HepG2 (cell line): ENCODE measurements at regions not wholly inside any gene's neighbourhood (a gene's known extent, or its start where the extent isn't known, plus 50 kb on each side); places are given as distances from the start of the nearest gene placed in this dataset.

ENCODE experiments used
- ATAC-seq: fragments of 200-7000 bp; cut with Tn5 transposase; 3 replicates; pipeline ENCODE4 v1.9.1; 2020; ENCODE audit warnings: mild to moderate bottlenecking, moderate library complexity
- BruUV-seq: library from RNA; stranded (reverse); fragments of 400-500 nt; replicated peaks from 2 replicates; lab custom pipeline; 2021; lab: Mats Ljungman, UMichigan
- CTCF ChIA-PET: fragments of 300-600 bp; formaldehyde crosslinking; extraction: SDS; loops from one replicate; lab custom pipeline; 2021; ENCODE audit warnings: low total read pairs, inconsistent platforms, low intra/inter-chr PET ratio; lab: Yijun Ruan, JAX
- POLR2A ChIA-PET: fragments of 350-600 bp; sonication (Branson Sonifier 250); formaldehyde crosslinking; loops from one replicate; lab custom pipeline; 2020; ENCODE audit warnings: antibody characterized with exemption, inconsistent platforms; lab: Yijun Ruan, JAX
- DNase-seq: peaks from one replicate; pipeline ENCODE4 v3.0.0-alpha.2; 2015; ENCODE audit warnings: low spot score
- FAIRE-seq: peaks from 3 replicates; lab custom pipeline; 2011; peaks lifted over from hg19 to GRCh38; lab: Jason Lieb, UNC
- H2AFZ ChIP-seq: one replicate; pipeline ENCODE4 v1.6.1; 2011; ENCODE audit warnings: low read length, inconsistent platforms
- H3K27ac ChIP-seq: fragments of 300-600 bp; 3 replicates; pipeline ENCODE4 v1.8.0; 2011; ENCODE audit warnings: mixed run types, mild to moderate bottlenecking, mixed read lengths, low read length, inconsistent platforms; ENCODE audit not compliant: insufficient read depth; ENCODE audit errors: extremely low read length
- H3K27me3 ChIP-seq, 2 experiments: fragments of 200-600 bp in 1 of 2; 2 replicates in 1 of 2; 3 replicates in 1 of 2; pipeline versions ENCODE4 v1.6.0 to v1.8.0; 2011; ENCODE audit warnings: low read length in 2 of 2, mild to moderate bottlenecking in 2 of 2, moderate library complexity in 2 of 2, inconsistent platforms in 1 of 2; ENCODE audit not compliant: insufficient read depth in 2 of 2, control insufficient read depth in 1 of 2
- H3K36me3 ChIP-seq, 2 experiments: fragments of 200-600 bp in 1 of 2; replicated peaks in 1 of 2; 2 replicates in 1 of 2; 3 replicates in 1 of 2; pipeline versions ENCODE4 v1.5.1 to v1.8.0; 2011; ENCODE audit warnings: low read length in 2 of 2, inconsistent platforms in 1 of 2; ENCODE audit not compliant: insufficient read depth in 2 of 2, control insufficient read depth in 1 of 2
- H3K4me1 ChIP-seq: 2 replicates; pipeline ENCODE4 v1.5.1; 2012; ENCODE audit warnings: low read length, inconsistent platforms; ENCODE audit not compliant: insufficient read depth
- H3K4me2 ChIP-seq: 2 replicates; pipeline ENCODE4 v1.6.0; 2011; ENCODE audit warnings: low read depth, low read length, inconsistent platforms
- H3K4me3 ChIP-seq, 3 experiments: fragments of 200-600 bp in 1 of 3; sonication (generic), shearing (Covaris generic) in 1 of 3; replicated peaks in 1 of 3; 2 replicates each; pipeline ENCODE4 v1.5.1; 2011 to 2016; ENCODE audit warnings: low read length in 3 of 3, inconsistent platforms in 2 of 3, low read depth in 2 of 3, mild to moderate bottlenecking in 2 of 3, control low read depth in 1 of 3, mixed read lengths in 1 of 3; ENCODE audit not compliant: insufficient read depth in 1 of 3
- H3K79me2 ChIP-seq: one replicate; pipeline ENCODE4 v1.6.1; 2011; ENCODE audit warnings: low read length, inconsistent platforms; ENCODE audit not compliant: insufficient read depth
- H3K9ac ChIP-seq: 2 replicates; pipeline ENCODE4 v1.6.0; 2011; ENCODE audit warnings: mild to moderate bottlenecking, low read depth, low read length, inconsistent platforms; ENCODE audit not compliant: insufficient read depth
- H3K9me3 ChIP-seq: 2 replicates; pipeline ENCODE4 v1.5.1; 2012; ENCODE audit warnings: mild to moderate bottlenecking, low read length
- H4K20me1 ChIP-seq: 2 replicates; pipeline ENCODE4 v1.6.0; 2011; ENCODE audit warnings: inconsistent platforms, mild to moderate bottlenecking, low read length, moderate library complexity; ENCODE audit not compliant: insufficient read depth
- DR1 ChIP-seq: sonication (generic); formaldehyde crosslinking; IDR thresholded peaks from 2 replicates; pipeline ENCODE4 v1.8.0; 2021; ENCODE audit warnings: mild to moderate bottlenecking, missing genetic modification reagents, inconsistent platforms
- MNT ChIP-seq: fragments of 450-650 bp; IDR thresholded peaks from 2 replicates; pipeline ENCODE4 v1.6.1; 2016
- MTF2 ChIP-seq: sonication (generic); formaldehyde crosslinking; IDR thresholded peaks from 2 replicates; pipeline ENCODE4 v1.5.0; 2020; ENCODE audit warnings: missing genetic modification reagents, borderline replicate concordance
- PHF20 ChIP-seq: sonication (generic); formaldehyde crosslinking; IDR thresholded peaks from 2 replicates; pipeline ENCODE4 v1.5.0; 2020; ENCODE audit warnings: mild to moderate bottlenecking, missing genetic modification reagents
- RBM39 ChIP-seq: fragments of 200-400 bp; formaldehyde crosslinking; IDR thresholded peaks from one replicate; pipeline ENCODE4 v1.6.1; 2018; ENCODE audit warnings: antibody characterized with exemption, mild to moderate bottlenecking, low read depth, low read length; ENCODE audit not compliant: poor library complexity, severe bottlenecking
- SRSF1 ChIP-seq: fragments of 200-400 bp; formaldehyde crosslinking; optimal IDR thresholded peaks from 2 replicates; pipeline ENCODE3; 2017; ENCODE audit warnings: mild to moderate bottlenecking, low read depth, low read length, moderate library complexity
- TP53 ChIP-seq: sonication (generic); formaldehyde crosslinking; conservative IDR thresholded peaks from 2 replicates; pipeline ENCODE4 v1.4.0; 2020; ENCODE audit warnings: missing genetic modification reagents
- ZKSCAN1 ChIP-seq: fragments of 150-350 bp; IDR thresholded peaks from 2 replicates; pipeline ENCODE4 v1.6.1; 2014; ENCODE audit warnings: low read length
- ZNF230 ChIP-seq: sonication (generic); formaldehyde crosslinking; IDR thresholded peaks from 2 replicates; pipeline ENCODE4 v1.4.0; 2020; ENCODE audit warnings: mild to moderate bottlenecking, missing genetic modification reagents
- ZNF431 ChIP-seq: sonication (generic); formaldehyde crosslinking; IDR thresholded peaks from 2 replicates; pipeline ENCODE4 v1.9.0; 2022; ENCODE audit warnings: missing genetic modification reagents, low read depth, mild to moderate bottlenecking, borderline replicate concordance
- ZNF619 ChIP-seq: sonication (generic); formaldehyde crosslinking; IDR thresholded peaks from 2 replicates; pipeline ENCODE4 v1.4.0; 2020; ENCODE audit warnings: mild to moderate bottlenecking, missing genetic modification reagents
- WGBS: methylation state at CpG from one replicate; pipeline ENCODE4 v1.1.6; 2017; ENCODE audit warnings: low lambda C conversion rate; 5-methylcytosine and 5-hydroxymethylcytosine counted together
- in situ Hi-C: cut with HindIII; loops from 2 replicates; pipeline ENCODE4 v1.10.0; 2017; ENCODE audit warnings: low pct_unique_long_range_greater_than_20kb; ENCODE audit not compliant: extremely low pct_ligation_motif_present
- intact Hi-C: fragments of 100-400 bp; cut with micrococcal nuclease; formaldehyde crosslinking; loops from one replicate; pipeline ENCODE4 v1.10.0; 2022; ENCODE audit not compliant: unreplicated experiment
- TF ChIP-seq, protein P1 (sequence below): sonication (generic); formaldehyde crosslinking; IDR thresholded peaks from 2 replicates; pipeline ENCODE4 v1.5.0; 2020; ENCODE audit warnings: missing genetic modification reagents
- TF ChIP-seq, protein P2 (sequence below): sonication (generic); formaldehyde crosslinking; IDR thresholded peaks from 2 replicates; pipeline ENCODE4 v1.4.0; 2020; ENCODE audit warnings: missing genetic modification reagents, mild to moderate bottlenecking, borderline replicate concordance

DNA sequence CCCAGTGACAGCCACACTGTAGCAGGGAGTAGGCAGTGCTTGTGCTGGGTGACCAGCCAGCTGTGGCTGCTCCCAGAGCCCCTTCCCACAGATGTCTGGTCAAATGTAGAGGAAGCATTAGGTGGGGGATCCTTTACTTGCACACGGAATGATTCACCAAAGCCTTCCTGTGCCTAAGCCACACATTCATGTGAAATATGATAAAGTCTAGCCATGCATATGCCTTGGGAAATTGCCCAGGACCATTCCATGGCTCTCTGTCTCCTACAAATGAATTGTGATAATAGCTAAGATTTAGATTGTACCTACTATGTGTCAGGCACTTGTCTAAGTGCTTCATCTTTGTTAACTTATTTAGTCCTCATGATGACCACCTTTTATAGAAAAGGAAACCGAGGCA is 217.5 kb upstream of the E2F8 start:
- no peak overlapping the region for H3K4me2 ChIP-seq
- no peaks in the 10 kb centered on the region; a peak in 1 of 5 replicates for H3K27me3 ChIP-seq
- no peak overlapping the region for H2AFZ ChIP-seq
- 5% methylated on average over 2 of the region's 2 CpGs for WGBS
- no peaks in the 10 kb centered on the region for H3K79me2 ChIP-seq
- in situ Hi-C loops (no loop called here), intact Hi-C loops (no loop called here)
- FAIRE-seq (no peak), ATAC-seq (no peak)
- no TSS peak for BruUV-seq
- H4K20me1 ChIP-seq = no peaks in the 10 kb centered on the region
- H3K4me1 ChIP-seq = no peaks in the 10 kb centered on the region
- H3K27ac ChIP-seq = no peak overlapping the region
- POLR2A ChIA-PET = no interaction called here
- no peak overlapping the region for H3K9ac ChIP-seq
- H3K4me3 ChIP-seq = no peak overlapping the region
- H3K36me3 ChIP-seq = no peaks in the 10 kb centered on the region
- CTCF ChIA-PET = no interaction called here
- TF ChIP-seq ZNF619 (CRISPR knock-in tag) = no peak
- TF ChIP-seq SRSF1 = no peak
- no peak for TF ChIP-seq ZNF230 (CRISPR knock-in tag)
- no peak for TF ChIP-seq MNT
- TF ChIP-seq MTF2 (CRISPR knock-in tag) = no peak
- TF ChIP-seq TP53 (CRISPR knock-in tag) = no peak
- TF ChIP-seq, protein P1, sequence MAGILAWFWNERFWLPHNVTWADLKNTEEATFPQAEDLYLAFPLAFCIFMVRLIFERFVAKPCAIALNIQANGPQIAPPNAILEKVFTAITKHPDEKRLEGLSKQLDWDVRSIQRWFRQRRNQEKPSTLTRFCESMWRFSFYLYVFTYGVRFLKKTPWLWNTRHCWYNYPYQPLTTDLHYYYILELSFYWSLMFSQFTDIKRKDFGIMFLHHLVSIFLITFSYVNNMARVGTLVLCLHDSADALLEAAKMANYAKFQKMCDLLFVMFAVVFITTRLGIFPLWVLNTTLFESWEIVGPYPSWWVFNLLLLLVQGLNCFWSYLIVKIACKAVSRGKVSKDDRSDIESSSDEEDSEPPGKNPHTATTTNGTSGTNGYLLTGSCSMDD = no peak
- TF ChIP-seq, protein P2, sequence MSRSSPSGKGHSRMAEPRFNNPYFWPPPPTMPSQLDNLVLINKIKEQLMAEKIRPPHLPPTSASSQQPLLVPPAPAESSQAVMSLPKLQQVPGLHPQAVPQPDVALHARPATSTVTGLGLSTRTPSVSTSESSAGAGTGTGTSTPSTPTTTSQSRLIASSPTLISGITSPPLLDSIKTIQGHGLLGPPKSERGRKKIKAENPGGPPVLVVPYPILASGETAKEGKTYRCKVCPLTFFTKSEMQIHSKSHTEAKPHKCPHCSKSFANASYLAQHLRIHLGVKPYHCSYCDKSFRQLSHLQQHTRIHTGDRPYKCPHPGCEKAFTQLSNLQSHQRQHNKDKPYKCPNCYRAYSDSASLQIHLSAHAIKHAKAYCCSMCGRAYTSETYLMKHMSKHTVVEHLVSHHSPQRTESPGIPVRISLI = no peak
- no peak for TF ChIP-seq PHF20 (CRISPR knock-in tag)
- TF ChIP-seq DR1 = no peak
- TF ChIP-seq ZKSCAN1 = no peak
- TF ChIP-seq RBM39 = no peak
- no peak for TF ChIP-seq ZNF431 (CRISPR knock-in tag)
- TF ChIP-seq, all 625 proteins: peak for 0
- no peak for DNase-seq
- no peaks in the 10 kb centered on the region for H3K9me3 ChIP-seq
